ENCODE measurements at regions not wholly inside any gene's neighbourhood (a gene's known extent, or its start where the extent isn't known, plus 50 kb on each side); places are given as distances from the start of the nearest gene placed in this dataset.

GRCh38 chrX:42930951-42931350 lies 153.0 kb upstream of the PPP1R2C start:
- no peak for TF ChIP-seq CTCF (IDR thresholded peaks at IDR 0.05)
- no peak for TF ChIP-seq EP300 (IDR thresholded peaks at IDR 0.05)
- no peak for TF ChIP-seq POLR2A (IDR thresholded peaks at IDR 0.05)
